Ovary (tissue), 7 donors: ENCODE measurements at regions not wholly inside any gene's neighbourhood (a gene's known extent, or its start where the extent isn't known, plus 50 kb on each side); places are given as distances from the start of the nearest gene placed in this dataset.
"Not testable (repeated sequence)": the region's sequence is repeated elsewhere in the genome, so short reads cannot be mapped to it uniquely, and the experiment has no call there.

Experiments
- DNase-seq, 5 donors: peaks; one replicate each; pipeline ENCODE4 v3.0.0-alpha.2; 2019 to 2020
- H3K27ac ChIP-seq, 2 donors: fragments of 200-600 bp; one replicate each; pipeline versions ENCODE4 v1.5.1 to v1.8.0; 2019 to 2022
- H3K27me3 ChIP-seq: fragments of 200-600 bp; one replicate; pipeline ENCODE4 v1.8.0; 2022
- H3K36me3 ChIP-seq: fragments of 200-600 bp; sonication (generic); one replicate; pipeline ENCODE4 v1.5.1; 2019
- H3K4me1 ChIP-seq: one replicate; pipeline ENCODE4 v1.8.1; 2013; ENCODE audit warnings: mild to moderate bottlenecking, moderate library complexity; ENCODE audit not compliant: insufficient read depth
- H3K4me3 ChIP-seq: fragments of 200-600 bp; sonication (generic); one replicate; pipeline ENCODE4 v1.5.1; 2017
- H3K9me3 ChIP-seq, 2 donors: fragments of 200-600 bp in 1 of 2; sonication (generic) in 1 of 2; one replicate each; pipeline versions ENCODE4 v1.5.1 to v1.8.1; 2013 to 2019; ENCODE audit warnings: mild to moderate bottlenecking in 1 of 2, moderate library complexity in 1 of 2
- EP300 ChIP-seq: sonication (generic); formaldehyde crosslinking; IDR thresholded peaks from one replicate; pipeline ENCODE4 v1.6.1; 2017; ENCODE audit warnings: antibody characterized with exemption
- POLR2A ChIP-seq: fragments of 450-650 bp; IDR thresholded peaks from one replicate; pipeline ENCODE4 v1.6.1; 2017; ENCODE audit warnings: antibody characterized with exemption, mild to moderate bottlenecking, moderate library complexity
- WGBS, 3 donors: extraction: QIAGEN DNeasy Blood & Tissue Kit in 1 of 3; methylation state at CpG; one replicate each; pipeline versions ENCODE4 v1.1.5 to v1.1.7; 2013 to 2017; 5-methylcytosine and 5-hydroxymethylcytosine counted together
- intact Hi-C, 4 donors: fragments of 100-400 bp; cut with DNase I; formaldehyde crosslinking; loops; one replicate each; pipeline versions ENCODE4 v1.11.0 to v1.15.1; 2022 to 2023
- TF ChIP-seq, protein P1 (sequence below), 3 donors: fragments of 450-650 bp in 2 of 3; fragments of 200-600 bp in 1 of 3; IDR thresholded peaks; one replicate each; pipeline versions ENCODE4 v1.5.1 to v1.8.0; 2016 to 2022; ENCODE audit warnings: antibody characterized with exemption in 3 of 3, mild to moderate bottlenecking in 1 of 3
- donor health status: DM: no; HTN: no; CAD: no; lungs with moderate emphysema.
- donor health status: DM: no; HTN: no; CAD: no.
- donor health status: Bipolar disorder and iron deficiency.
- donor health status: DM: no; HTN: no; CAD: no.
- donor health status: DM: yes; HTN: yes; CAD: no.

DNA sequence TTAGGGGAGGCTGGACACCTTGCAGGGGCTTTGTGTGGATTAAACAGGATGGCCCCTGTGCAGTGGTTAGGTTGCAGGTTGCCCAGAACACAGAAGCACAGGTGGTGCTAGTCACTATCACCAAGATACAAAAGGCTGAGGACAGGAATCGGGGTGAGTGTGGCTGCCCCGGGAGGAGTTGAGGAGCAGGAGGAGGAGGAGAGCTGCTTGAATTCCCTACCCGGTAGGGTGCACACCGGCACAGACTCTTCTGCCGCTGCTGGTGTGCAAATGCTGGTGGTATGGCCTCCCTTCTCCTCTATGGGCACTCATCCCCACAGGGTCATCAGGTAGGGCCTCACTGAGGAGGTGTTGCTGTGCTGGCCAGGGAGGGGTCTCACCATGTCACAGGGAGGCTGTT lies 67.5 kb upstream of the SMAD6 start:
- intact Hi-C loops: no loop called here
- no peak for DNase-seq
- H3K9me3 ChIP-seq: no peaks in the 10 kb centered on the region
- no peak overlapping the region for H3K4me3 ChIP-seq
- 86 to 91% (median 90%) methylated on average over 5 of the region's 5 CpGs for WGBS, 3 donors
- H3K27ac ChIP-seq: no peak overlapping the region
- no peaks in the 10 kb centered on the region for H3K36me3 ChIP-seq
- no peaks in the 10 kb centered on the region for H3K27me3 ChIP-seq
- H3K4me1 ChIP-seq: no peaks in the 10 kb centered on the region
- TF ChIP-seq EP300 (no peak), POLR2A (no peak)
- TF ChIP-seq, protein P1, sequence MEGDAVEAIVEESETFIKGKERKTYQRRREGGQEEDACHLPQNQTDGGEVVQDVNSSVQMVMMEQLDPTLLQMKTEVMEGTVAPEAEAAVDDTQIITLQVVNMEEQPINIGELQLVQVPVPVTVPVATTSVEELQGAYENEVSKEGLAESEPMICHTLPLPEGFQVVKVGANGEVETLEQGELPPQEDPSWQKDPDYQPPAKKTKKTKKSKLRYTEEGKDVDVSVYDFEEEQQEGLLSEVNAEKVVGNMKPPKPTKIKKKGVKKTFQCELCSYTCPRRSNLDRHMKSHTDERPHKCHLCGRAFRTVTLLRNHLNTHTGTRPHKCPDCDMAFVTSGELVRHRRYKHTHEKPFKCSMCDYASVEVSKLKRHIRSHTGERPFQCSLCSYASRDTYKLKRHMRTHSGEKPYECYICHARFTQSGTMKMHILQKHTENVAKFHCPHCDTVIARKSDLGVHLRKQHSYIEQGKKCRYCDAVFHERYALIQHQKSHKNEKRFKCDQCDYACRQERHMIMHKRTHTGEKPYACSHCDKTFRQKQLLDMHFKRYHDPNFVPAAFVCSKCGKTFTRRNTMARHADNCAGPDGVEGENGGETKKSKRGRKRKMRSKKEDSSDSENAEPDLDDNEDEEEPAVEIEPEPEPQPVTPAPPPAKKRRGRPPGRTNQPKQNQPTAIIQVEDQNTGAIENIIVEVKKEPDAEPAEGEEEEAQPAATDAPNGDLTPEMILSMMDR (IDR thresholded peaks at IDR 0.05): no peak

DNA sequence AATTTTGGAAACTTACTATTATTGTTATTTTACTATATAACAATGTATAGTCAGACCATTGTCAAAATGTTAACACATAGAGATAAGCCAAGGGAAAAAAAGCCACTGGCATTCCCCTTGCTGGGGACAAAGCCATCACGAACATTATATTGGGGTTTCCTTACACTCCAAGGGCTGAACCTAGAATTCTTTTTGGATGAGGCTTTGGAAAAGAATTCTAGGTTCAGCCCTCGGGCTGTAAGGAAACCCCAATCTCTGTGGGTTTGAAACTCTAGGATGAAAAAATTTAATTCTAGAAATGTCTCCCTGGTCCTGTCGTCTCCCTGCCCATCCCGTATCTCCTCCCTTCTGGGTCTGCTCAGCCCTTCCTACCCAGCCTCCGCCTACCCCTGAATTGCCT lies 67.0 kb upstream of the SMAD6 start:
- no peaks in the 10 kb centered on the region for H3K4me1 ChIP-seq
- no peak overlapping the region for H3K4me3 ChIP-seq
- no peaks in the 10 kb centered on the region for H3K36me3 ChIP-seq
- no peaks in the 10 kb centered on the region for H3K27me3 ChIP-seq
- intact Hi-C loops: no loop called here
- TF ChIP-seq, protein P1 (IDR thresholded peaks at IDR 0.05): no peak
- TF ChIP-seq POLR2A: no peak
- TF ChIP-seq EP300: no peak
- WGBS, 3 donors: 83 to 92% (median 91%) methylated on average over 5 of the region's 5 CpGs
- H3K27ac ChIP-seq: no peak overlapping the region
- H3K9me3 ChIP-seq: no peaks in the 10 kb centered on the region
- no peak for DNase-seq

DNA sequence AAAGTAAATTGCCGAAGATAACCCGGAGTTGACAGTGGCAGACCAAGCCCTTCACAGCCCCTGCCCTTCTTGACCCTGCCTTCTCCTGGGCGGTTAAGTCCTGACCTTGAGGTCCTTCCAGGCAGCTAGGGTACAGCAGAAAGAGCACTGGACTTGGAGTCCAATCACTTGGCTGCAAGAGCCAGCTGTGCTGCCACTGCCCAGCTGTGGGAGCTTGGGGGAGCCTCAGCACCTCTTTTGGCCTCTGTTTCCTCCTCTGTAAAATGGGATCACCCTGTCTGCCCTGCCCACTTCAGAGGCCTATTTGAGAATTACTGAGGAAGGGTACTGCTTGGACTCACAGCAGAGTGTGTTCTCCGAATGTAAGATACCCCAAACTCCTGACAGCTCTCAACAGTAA lies 66.2 kb upstream of the SMAD6 start:
- DNase-seq: no peak
- H3K27me3 ChIP-seq: no peaks in the 10 kb centered on the region
- no peaks in the 10 kb centered on the region for H3K36me3 ChIP-seq
- no peak overlapping the region for H3K27ac ChIP-seq
- TF ChIP-seq EP300 (no peak), POLR2A (no peak)
- TF ChIP-seq, protein P1 (IDR thresholded peaks at IDR 0.05): no peak
- no peak overlapping the region for H3K4me3 ChIP-seq
- WGBS, 3 donors: 84 to 90% (median 87%) methylated on average over 4 of the region's 4 CpGs
- H3K9me3 ChIP-seq: no peaks in the 10 kb centered on the region
- H3K4me1 ChIP-seq: no peaks in the 10 kb centered on the region
- intact Hi-C loops: no loop called here

DNA sequence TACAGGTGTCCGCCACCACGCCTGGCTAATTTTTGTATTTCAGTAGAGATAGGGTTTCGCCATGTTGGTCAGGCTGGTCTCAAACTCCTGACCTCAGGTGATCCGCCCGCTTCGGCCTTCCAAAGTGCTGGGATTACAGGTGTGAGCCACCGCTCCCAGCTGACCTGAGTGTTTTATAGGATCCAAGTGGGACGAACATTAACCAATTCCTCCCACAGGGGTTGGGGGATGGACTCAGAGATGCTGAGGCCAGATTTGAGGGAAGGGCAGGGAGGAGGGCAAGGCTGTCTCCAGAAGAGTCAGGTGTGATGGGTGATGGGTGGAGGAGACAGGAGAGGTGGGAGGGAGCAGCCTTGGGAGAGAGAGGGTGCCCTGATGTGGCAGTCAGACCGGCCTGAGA lies 65.0 kb upstream of the SMAD6 start:
- H3K36me3 ChIP-seq, H3K27ac ChIP-seq, DNase-seq, H3K4me3 ChIP-seq, intact Hi-C loops, H3K27me3 ChIP-seq, H3K4me1 ChIP-seq, H3K9me3 ChIP-seq: not testable (repeated sequence)
- 85 to 98% (median 86%) methylated on average over 8 to 9 of the region's 9 CpGs for WGBS, 3 donors

DNA sequence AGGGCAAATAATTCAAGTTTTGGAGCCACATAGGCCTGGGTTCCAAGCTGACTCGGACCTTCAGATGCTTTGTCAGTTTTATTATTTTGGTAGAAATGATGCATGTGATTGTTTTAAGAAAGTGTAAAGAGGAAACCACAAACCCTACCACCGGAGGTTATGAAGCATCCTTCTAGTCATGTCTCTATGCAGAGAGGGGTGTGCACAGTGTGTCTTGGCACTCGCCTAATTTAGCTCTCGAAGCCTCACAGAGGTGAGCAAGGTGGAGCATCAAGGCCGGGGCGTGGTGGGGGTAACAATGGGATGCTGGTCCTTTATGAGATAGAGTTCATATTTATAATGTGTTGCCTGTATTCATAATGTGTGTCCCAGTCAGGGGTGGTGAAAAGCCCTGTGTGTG lies 63.7 kb upstream of the SMAD6 start:
- WGBS, 3 donors: 86 to 91% (median 91%) methylated on average over 6 of the region's 6 CpGs
- DNase-seq: no peak
- Histone ChIP-seq H3K27ac (no peak overlapping the region), H3K4me1 (no peaks in the 10 kb centered on the region), H3K9me3 (no peaks in the 10 kb centered on the region), H3K27me3 (no peaks in the 10 kb centered on the region), H3K4me3 (no peak overlapping the region), H3K36me3 (no peaks in the 10 kb centered on the region)
- TF ChIP-seq EP300: no peak
- intact Hi-C loops: no loop called here
